Vagina (tissue), 2 donors: ENCODE measurements at regions not wholly inside any gene's neighbourhood (a gene's known extent, or its start where the extent isn't known, plus 50 kb on each side); places are given as distances from the start of the nearest gene placed in this dataset.
"Not testable (repeated sequence)": the region's sequence is repeated elsewhere in the genome, so short reads cannot be mapped to it uniquely, and the experiment has no call there.

Source experiments
- DNase-seq, 2 donors: peaks; one replicate each; pipeline ENCODE4 v3.0.0-alpha.2; 2017; ENCODE audit errors: extremely low spot score in 2 of 2
- H3K27ac ChIP-seq: fragments of 200-600 bp; sonication (generic); one replicate; pipeline ENCODE4 v1.5.1; 2019
- H3K27me3 ChIP-seq: fragments of 200-600 bp; sonication (generic); one replicate; pipeline ENCODE4 v1.5.1; 2019
- H3K36me3 ChIP-seq, 2 donors: fragments of 200-600 bp; sonication (generic); one replicate each; pipeline ENCODE4 v1.5.1; 2017 to 2019
- H3K4me1 ChIP-seq: fragments of 200-600 bp; sonication (generic); one replicate; pipeline ENCODE4 v1.5.1; 2019
- H3K4me3 ChIP-seq, 2 donors: fragments of 200-600 bp; sonication (generic); 1 replicate in 1 of 2; 2 replicates in 1 of 2; pipeline ENCODE4 v1.5.1; 2016 to 2019
- H3K9me3 ChIP-seq: fragments of 200-600 bp; sonication (generic); one replicate; pipeline ENCODE4 v1.5.1; 2019
- POLR2A ChIP-seq, 2 donors: fragments of 450-650 bp; IDR thresholded peaks; one replicate each; pipeline ENCODE4 v1.6.1; 2017; ENCODE audit warnings: antibody characterized with exemption in 2 of 2, mild to moderate bottlenecking in 2 of 2, moderate library complexity in 2 of 2
- POLR2AphosphoS5 ChIP-seq, 2 donors: sonication (generic); formaldehyde crosslinking; IDR thresholded peaks; one replicate each; pipeline ENCODE4 v1.9.0; 2017; ENCODE audit warnings: antibody characterized with exemption in 2 of 2, mild to moderate bottlenecking in 2 of 2, low read depth in 1 of 2; ENCODE audit not compliant: insufficient read depth in 1 of 2
- intact Hi-C: fragments of 100-400 bp; cut with DNase I; formaldehyde crosslinking; loops from one replicate; pipeline ENCODE4 v1.15.1; 2023
- TF ChIP-seq, protein P1 (sequence below), 3 experiments: fragments of 450-650 bp in 2 of 3; fragments of 200-600 bp in 1 of 3; sonication (generic) in 1 of 3; IDR thresholded peaks; one replicate each; pipeline ENCODE4 v1.5.1; 2017 to 2019; ENCODE audit warnings: antibody characterized with exemption in 3 of 3, mild to moderate bottlenecking in 2 of 3, moderate library complexity in 2 of 3

DNA sequence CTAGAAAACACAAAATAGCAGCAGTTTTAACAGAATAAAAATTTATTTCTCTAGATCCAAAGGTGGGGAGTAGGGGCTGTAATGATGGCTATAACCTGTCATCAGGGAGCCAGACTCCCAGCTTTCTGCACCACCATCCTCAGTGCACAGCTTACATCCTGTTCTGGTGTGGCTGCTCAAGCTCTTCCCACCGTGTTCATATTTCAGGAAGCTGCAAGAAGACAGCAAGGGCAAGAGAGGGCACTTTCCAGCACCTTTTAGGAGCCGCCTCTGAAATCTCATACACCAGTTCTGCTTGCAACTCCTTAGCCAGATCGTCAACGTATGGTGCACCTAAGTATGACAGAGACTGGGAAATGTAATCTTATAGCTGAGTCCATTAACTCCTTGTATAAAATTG lies 253.7 kb downstream of the CENPC start:
- Histone ChIP-seq H3K36me3 (no peaks in the 10 kb centered on the region), H3K4me3 (no peak overlapping the region), H3K27ac (no peak overlapping the region), H3K4me1 (no peaks in the 10 kb centered on the region), H3K9me3 (no peaks in the 10 kb centered on the region), H3K27me3 (no peaks in the 10 kb centered on the region)
- DNase-seq: no peak
- TF ChIP-seq, protein P1, sequence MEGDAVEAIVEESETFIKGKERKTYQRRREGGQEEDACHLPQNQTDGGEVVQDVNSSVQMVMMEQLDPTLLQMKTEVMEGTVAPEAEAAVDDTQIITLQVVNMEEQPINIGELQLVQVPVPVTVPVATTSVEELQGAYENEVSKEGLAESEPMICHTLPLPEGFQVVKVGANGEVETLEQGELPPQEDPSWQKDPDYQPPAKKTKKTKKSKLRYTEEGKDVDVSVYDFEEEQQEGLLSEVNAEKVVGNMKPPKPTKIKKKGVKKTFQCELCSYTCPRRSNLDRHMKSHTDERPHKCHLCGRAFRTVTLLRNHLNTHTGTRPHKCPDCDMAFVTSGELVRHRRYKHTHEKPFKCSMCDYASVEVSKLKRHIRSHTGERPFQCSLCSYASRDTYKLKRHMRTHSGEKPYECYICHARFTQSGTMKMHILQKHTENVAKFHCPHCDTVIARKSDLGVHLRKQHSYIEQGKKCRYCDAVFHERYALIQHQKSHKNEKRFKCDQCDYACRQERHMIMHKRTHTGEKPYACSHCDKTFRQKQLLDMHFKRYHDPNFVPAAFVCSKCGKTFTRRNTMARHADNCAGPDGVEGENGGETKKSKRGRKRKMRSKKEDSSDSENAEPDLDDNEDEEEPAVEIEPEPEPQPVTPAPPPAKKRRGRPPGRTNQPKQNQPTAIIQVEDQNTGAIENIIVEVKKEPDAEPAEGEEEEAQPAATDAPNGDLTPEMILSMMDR (IDR thresholded peaks at IDR 0.05): no peak
- no peak for TF ChIP-seq POLR2A (IDR thresholded peaks at IDR 0.05)
- no peak for TF ChIP-seq POLR2AphosphoS5 (IDR thresholded peaks at IDR 0.05; ENCODE audit: insufficient read depth in 1 of 2, low read depth in 1 of 2)
- intact Hi-C loops: no loop called here

DNA sequence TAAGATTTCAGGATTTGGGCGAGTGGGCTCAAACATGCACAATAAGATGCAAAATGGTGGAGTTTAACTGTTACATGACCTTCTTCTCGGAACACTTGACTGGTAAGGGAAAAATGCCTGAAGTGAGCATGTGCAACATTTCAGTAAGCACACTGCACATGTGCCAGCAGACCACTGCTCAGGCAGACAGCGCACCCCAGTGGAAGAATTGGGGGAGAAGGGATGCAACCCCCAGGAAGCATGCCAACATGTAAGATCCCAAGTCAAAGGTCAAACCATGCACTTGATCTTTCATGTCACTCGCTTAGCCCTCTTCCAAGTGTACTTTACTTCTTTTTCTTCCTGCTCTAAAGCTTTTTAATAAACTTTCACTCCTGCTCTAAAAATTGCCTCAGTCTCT lies 256.3 kb downstream of the CENPC start:
- intact Hi-C loops: no loop called here
- no peaks in the 10 kb centered on the region for H3K27me3 ChIP-seq
- H3K4me1 ChIP-seq: no peaks in the 10 kb centered on the region
- TF ChIP-seq POLR2A (IDR thresholded peaks at IDR 0.05) (no peak), POLR2AphosphoS5 (IDR thresholded peaks at IDR 0.05; ENCODE audit: insufficient read depth in 1 of 2, low read depth in 1 of 2) (no peak)
- TF ChIP-seq, protein P1 (IDR thresholded peaks at IDR 0.05): no peak
- H3K27ac ChIP-seq: no peak overlapping the region
- no peak for DNase-seq
- no peaks in the 10 kb centered on the region for H3K9me3 ChIP-seq
- no peaks in the 10 kb centered on the region for H3K36me3 ChIP-seq
- no peak overlapping the region for H3K4me3 ChIP-seq

DNA sequence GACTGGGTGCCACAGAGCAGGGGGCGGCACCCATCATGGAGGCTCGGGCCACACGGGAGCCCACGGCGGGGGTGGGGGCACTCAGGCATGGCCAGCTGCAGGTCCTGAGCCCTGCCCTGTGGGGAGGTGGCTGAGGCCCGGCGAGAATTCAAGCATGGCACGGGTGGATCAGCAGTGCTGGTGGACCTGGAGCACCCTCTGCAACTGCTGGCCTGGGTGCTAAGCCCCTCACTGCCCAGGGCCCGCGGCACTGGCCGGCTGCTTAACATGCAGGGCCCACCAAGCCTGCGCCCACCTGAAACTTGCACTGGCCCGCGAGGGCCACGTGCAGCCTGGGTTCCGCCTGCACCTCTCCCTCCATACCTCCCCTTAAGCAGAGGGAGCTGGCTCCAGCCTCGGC lies 258.6 kb downstream of the CENPC start:
- TF ChIP-seq POLR2AphosphoS5 (IDR thresholded peaks at IDR 0.05; ENCODE audit: insufficient read depth in 1 of 2, low read depth in 1 of 2) (no peak), POLR2A (IDR thresholded peaks at IDR 0.05) (no peak)
- TF ChIP-seq, protein P1 (IDR thresholded peaks at IDR 0.05): no peak

DNA sequence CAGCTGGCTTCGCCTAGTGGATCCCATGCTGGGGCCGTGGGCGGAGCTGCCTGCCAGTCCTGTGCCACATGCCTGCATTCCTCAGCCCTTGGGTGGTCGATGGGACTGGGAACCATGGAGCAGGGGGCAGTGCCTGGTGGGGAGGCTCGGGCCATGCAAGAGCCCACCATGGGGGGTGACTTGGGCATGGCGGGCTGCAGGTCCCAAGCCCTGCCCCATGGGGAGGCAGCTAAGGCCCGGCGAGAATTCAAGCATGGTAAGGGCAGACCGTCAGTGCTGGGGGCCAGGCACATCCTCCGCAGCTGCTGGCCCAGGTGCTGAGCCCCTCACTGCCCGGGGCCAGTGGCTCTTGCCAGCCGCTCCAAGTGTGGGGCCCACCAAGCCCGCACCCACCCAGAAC lies 262.6 kb downstream of the CENPC start:
- Histone ChIP-seq H3K36me3 (no peaks in the 10 kb centered on the region), H3K27ac (no peak overlapping the region), H3K27me3 (no peaks in the 10 kb centered on the region), H3K4me1 (no peaks in the 10 kb centered on the region), H3K4me3 (no peak overlapping the region), H3K9me3 (no peaks in the 10 kb centered on the region)
- TF ChIP-seq POLR2AphosphoS5 (IDR thresholded peaks at IDR 0.05; ENCODE audit: insufficient read depth in 1 of 2, low read depth in 1 of 2): no peak
- no peak for TF ChIP-seq POLR2A (IDR thresholded peaks at IDR 0.05)
- TF ChIP-seq, protein P1 (IDR thresholded peaks at IDR 0.05): no peak
- intact Hi-C loops: no loop called here
- no peak for DNase-seq

More for the DNA sequence above, 258.6 kb downstream of the CENPC start:
- Histone ChIP-seq H3K4me1 (no peaks in the 10 kb centered on the region), H3K4me3 (no peak overlapping the region), H3K27me3 (no peaks in the 10 kb centered on the region), H3K36me3 (no peaks in the 10 kb centered on the region), H3K9me3 (no peaks in the 10 kb centered on the region), H3K27ac (no peak overlapping the region)
- intact Hi-C loops: no loop called here
- DNase-seq: no peak

DNA sequence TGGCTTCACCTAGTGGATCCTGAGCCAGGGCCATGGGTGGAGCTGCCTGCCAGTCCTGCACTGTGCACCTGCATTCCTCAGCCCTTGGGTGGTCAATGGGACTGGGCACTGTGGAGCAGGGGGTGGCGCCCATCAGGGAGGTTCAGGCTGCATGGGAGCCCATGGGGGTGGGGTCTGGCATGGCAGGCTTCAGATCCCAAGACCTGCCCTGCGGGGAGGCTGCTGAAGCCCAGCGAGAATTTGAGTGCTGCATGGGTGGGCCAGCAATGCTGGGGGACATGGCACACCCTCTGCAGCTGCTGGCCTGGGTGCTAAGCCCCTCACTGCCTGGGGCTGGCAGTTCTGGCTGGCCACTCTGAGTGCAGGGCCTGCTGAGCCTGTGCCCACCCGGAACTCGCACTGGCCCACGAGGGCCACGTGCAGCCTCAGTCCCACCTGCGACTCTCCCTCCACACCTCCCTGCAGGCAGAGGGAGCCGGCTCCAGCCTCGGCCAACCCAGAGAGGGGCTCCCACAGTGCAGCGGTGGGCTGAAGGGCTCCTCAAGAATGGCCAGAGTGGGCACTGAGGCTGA lies 270.0 kb downstream of the CENPC start:
- no peaks in the 10 kb centered on the region for H3K27me3 ChIP-seq
- H3K27ac ChIP-seq: no peak overlapping the region
- H3K4me3 ChIP-seq: no peak overlapping the region
- H3K36me3 ChIP-seq: no peaks in the 10 kb centered on the region
- DNase-seq: no peak
- intact Hi-C loops: no loop called here
- TF ChIP-seq POLR2A (IDR thresholded peaks at IDR 0.05): no peak
- H3K4me1 ChIP-seq: no peaks in the 10 kb centered on the region
- H3K9me3 ChIP-seq: no peaks in the 10 kb centered on the region

DNA sequence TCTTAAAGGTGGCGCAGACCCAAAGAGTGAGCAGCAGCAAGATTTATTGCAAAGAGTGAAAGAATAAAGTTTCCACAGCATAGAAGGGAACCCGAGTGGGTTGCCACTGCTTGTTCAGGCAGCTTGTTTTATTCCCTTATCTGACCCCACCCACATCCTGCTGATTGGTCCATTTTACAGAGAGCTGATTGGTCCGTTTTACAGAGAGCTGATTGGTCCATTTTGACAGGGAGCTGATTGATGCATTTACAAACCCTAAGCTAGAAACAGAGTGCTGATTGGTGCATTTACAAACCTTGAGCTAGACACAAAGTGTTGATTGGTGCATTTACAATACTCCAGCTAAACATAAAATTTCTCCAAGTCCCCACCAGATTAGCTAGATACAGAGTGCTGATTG lies 270.6 kb downstream of the CENPC start:
- H3K36me3 ChIP-seq, H3K9me3 ChIP-seq, H3K27me3 ChIP-seq, H3K4me3 ChIP-seq, H3K27ac ChIP-seq, DNase-seq, intact Hi-C loops, H3K4me1 ChIP-seq: not testable (repeated sequence)
